ENCODE measurements at regions not wholly inside any gene's neighbourhood (a gene's known extent, or its start where the extent isn't known, plus 50 kb on each side); places are given as distances from the start of the nearest gene placed in this dataset.
"Not testable (repeated sequence)": the region's sequence is repeated elsewhere in the genome, so short reads cannot be mapped to it uniquely, and the experiment has no call there.

DNA sequence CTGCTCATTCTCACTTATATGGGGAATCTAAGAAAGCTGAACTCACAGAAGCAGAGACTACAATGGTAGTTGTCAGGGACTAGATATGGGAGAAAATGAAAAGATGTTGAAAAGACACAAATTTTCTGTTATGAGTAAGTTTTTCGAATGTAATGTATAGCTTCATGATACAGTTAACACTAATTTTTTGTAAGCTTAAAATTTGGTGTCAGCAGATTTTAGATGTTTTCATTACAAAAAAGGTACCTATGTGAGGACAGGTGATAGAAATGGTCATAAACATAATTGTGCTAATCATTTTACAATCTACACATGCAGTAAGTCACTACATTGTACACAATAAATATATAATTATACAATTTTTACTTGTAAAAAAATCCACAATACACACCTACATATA is 286.6 kb downstream of the ZNF33B start:
- no peak for DNase-seq

GRCh38 chr10:42336593-42337337 is 301.6 kb downstream of the ZNF33B start:
- DNase-seq: not testable (repeated sequence)

GRCh38 chr10:42335653-42336296 is 302.6 kb downstream of the ZNF33B start:
- not testable (repeated sequence) for DNase-seq

- DNase-seq: no peak
Observed at GRCh38 chr10:42304341-42304740, 334.0 kb downstream of the ZNF33B start.

DNA sequence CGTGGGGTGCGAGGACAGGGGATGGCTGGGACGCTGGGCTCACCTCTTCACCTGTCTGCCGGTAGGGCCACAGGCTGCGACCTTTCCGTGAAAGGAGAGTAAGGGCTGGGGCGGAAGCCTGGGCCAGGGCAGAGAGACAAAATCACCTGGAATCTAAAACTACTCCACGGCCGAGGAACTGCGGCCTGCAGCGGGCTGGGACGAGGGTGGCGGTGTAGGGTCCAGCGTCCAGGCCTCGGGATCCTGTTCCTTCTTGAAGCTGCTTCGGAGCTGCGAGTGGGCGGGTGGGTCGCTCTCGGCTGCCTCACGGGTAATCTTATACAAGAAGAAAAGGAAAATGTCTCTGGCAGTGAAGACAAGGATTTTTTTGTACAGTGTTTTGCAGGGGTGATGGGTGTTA is 356.5 kb downstream of the ZNF33B start:
- DNase-seq: not testable (repeated sequence)

DNA sequence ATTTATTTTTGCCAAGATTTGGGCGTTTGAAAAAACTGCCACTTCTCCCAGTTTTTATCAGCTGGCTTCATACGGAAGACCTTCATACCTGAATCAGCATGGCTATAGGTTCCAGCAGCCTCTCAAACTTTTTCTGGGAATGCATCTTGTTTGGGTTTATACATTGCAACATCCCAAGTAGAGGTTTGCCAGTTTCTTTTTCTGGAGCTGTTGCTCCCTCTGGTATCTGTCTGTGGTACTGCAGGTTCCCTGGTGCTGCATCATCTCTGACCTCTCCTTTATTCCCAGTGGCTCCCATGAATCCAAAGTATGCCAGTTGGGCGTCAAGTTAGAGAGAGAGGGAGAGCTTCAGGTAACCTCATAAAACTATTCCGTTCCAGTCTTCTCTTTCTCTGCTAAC is 368.6 kb downstream of the ZNF33B start:
- not testable (repeated sequence) for DNase-seq

DNA sequence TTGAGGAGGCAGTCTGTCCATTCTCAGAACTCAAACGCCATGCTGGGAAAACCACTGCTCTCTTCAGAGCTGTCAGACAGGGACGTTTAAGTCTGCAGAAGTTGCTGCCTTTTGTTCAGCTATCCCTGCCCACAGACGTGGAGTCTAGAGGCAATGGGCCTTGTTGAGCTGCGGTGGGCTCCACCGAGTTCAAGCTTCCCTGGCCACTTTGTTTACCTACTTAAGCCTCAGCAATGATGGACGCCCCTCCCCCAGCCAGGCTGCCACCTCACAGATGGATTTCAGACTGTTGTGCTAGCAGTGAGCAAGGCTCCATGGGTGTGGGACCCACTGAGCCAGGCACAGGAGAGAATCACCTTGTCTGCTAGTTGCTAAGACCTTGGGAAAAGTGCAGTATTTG is 375.1 kb downstream of the ZNF33B start:
- DNase-seq: not testable (repeated sequence)

DNA sequence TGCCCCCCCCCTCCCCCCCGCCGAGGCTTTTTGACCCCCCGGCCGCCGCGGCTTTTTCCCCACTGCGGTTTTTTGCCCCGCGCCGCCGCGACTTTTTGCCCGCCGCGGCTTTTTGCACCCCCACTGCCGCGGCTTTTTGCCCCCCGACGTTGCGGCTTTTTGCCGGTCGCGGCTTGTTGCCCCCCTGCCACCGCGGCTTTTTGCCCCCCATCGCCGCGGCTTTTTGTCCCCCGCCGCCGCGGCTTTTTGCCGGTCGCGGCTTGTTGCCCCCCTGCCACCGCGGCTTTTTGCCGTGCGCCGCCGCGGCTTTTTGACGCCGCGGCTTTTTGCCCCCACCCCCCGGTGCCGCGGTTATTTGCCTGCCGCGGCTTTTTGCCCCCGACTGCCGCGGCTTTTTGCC is 395.4 kb downstream of the ZNF33B start:
- DNase-seq: not testable (repeated sequence)

DNA sequence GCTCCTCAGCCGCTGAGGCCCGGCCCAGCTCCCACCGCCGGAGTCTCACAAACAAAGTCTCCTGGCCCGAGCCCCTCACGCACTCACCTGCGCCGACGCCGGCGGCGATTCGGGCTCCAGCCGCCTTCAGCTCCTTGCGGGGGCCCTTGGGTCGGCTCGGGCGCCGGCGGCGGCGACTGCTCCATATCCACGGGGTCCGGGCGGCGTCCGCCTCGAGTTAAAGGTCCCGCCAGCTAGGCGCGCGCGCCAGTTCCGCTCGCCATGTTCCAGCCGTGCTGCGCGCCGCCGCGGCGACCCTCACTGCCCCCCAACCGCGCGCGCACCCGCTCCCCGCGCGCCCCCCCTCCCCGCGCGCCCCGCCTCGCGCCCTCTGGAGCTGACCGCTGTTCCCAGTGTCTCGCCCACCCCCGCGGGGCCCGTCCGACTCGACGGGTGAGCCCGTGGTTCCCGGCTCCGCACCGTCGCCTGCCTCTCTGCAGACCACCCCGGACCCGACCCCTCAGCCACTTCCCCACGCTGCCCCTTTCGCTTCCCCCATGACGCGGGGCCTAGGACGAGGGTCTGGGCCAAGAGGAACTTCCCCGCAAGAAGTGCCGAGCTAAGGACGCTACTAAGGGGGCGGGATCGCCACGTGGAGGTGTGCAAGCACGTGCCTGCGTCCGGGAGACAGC is 396.1 kb downstream of the ZNF33B start:
- no peak for DNase-seq

DNA sequence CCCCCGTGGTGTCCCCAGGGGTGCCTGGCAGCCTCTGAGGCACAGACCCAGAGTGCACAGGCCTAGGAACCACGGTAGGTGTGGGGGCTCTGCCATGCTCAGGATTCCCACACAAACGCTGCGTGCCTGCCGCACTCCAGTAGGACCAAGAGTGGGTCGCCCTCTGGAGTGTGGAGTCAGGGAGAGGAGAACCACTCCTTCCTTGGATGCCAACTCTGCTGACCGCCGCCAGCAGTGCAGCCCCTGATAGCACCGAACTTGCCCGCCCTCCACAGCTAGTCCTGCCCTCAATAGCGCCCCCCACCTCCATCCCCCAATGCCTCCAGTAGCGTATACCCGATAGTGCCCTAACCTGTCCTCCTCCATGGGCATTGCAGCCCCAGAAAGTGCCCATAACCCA is 402.0 kb downstream of the ZNF33B start:
- not testable (repeated sequence) for DNase-seq

DNA sequence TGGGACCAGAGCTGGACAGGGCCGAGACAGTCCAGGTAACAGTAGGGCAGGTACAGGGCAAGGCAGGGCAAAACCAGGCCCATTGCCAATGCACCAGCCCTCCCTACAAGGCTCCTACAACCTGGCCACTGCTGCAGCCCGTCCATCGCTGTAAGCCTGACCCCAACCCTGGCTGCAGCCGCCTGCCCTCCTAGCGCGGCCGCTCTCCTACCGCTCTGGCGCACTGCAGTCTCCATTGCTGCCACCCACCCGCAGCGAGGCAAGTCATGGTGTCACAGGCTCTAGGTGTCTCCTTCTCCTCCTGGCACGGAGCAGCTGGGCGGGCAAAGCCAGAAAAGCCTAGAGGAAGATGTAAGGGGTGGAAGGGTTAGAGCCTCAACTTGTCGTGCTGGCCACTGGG is 402.6 kb downstream of the ZNF33B start:
- DNase-seq: not testable (repeated sequence)

- DNase-seq: not testable (repeated sequence)
Observed at GRCh38 chr10:42235241-42235640, 403.1 kb downstream of the ZNF33B start.

DNA sequence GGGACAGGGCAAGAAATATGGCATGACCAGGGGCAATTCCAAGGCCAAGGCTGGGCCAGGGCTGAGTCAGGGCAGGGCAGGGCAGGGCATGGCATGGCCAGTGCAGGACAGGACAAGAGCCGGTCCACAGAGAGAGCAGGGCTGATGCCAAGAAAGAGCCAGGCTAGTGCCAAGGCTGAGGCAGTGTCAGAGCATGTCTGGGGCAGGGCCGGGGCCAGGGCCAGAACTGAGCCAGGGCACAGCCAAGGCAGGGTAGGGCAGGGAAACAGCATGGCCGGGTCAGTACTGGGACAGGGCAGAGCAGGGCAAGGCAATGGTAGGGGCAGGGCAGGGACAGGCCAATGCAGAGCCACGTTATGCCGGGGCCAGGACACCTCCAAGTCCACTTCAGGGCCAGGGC is 403.9 kb downstream of the ZNF33B start:
- DNase-seq: not testable (repeated sequence)

DNA sequence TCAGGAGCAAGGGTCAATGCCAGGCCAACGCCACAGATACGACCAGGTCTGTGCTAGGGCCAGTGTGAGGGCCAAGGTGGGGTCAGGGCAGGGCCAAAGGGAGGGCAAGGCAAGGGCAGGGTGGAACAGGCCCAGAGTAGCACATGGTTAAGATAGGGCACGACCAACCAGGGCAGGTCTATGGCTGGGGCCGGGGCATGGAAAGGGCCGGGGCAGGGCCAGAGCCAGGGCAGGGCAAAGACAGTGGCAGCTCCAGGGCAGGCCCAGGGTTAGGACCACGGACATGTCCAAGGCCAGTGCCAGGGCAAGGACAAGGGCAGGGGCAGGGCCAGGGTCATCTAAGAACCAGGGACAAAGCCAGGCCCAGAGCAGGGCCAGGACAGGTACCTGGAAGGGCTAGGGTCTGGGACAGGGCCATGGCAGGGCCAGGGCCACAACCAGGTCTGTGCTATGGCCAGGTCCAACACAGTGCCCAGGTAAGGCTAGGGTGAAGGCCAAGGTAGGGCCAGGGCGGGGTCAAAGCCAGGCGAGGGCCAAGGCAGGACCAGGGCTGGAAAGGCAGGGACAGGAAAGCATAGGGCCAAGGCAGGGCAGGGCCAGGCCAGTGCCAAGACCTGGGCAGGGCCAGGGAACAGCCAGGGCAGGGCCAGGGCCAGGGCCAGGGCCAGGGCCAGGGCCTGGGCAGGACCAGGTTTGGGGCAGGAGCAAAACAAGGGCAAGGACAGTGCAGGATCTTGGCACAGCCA is 404.7 kb downstream of the ZNF33B start:
- DNase-seq: not testable (repeated sequence)

DNA sequence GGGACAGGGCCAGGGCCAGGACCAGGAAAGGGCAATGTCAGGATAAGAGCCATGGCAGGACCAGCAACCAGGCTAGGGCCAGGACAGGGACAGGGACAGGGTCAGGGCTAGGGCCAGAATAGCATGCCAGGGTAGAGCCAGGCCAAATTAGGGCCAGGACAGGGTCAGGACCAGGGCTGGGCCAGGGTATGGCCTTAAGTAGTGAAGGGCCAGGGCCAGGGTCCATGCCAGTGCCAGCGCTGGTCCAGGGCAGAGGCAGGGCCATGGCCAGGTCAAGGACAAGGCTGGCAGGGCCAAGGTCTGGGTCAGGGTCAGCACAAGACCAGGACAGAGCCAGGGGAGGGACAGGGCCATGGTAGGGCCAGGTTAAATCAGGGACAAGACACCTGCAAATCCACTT is 405.4 kb downstream of the ZNF33B start:
- not testable (repeated sequence) for DNase-seq

GRCh38 chr10:42230812-42231211 is 407.6 kb downstream of the ZNF33B start:
- DNase-seq: not testable (repeated sequence)

- not testable (repeated sequence) for DNase-seq
Observed at GRCh38 chr10:42230115-42230514, 408.3 kb downstream of the ZNF33B start.

DNA sequence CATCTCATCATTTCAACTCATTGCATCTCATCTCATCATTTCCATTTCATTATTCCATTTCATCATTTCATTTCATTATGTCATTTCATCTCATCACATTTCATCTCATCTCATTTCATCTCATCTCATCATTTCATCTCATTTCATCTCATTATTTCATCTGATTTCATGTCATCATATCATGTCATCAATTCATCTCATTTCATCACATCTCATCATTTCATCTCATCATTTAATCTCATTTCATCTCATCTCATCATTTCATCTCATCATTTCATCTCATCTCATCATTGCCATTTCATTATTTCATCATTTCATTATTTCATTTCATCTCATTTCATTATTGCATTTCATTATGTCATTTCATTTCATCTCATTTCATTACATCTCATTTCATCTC is 410.5 kb downstream of the ZNF33B start:
- not testable (repeated sequence) for DNase-seq

DNA sequence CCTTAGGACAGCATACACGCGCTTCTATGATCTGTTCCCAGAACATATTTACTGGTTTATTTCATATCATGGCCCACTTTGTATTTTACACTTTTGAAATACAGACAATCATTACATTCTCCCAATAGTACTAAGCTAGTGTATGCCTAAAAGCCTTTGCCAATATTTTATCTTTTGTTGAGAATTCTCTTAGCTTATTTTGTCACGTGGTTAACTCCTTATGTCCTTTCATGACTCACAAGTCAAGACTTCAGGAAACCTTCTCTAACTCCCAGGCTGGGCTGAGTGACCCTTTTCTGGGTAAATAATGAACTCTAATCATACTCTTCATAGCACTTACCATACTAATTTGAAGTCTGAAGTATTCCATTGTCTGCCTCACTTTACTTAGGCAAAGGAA is 444.8 kb downstream of the ZNF33B start:
- DNase-seq: not testable (repeated sequence)

DNA sequence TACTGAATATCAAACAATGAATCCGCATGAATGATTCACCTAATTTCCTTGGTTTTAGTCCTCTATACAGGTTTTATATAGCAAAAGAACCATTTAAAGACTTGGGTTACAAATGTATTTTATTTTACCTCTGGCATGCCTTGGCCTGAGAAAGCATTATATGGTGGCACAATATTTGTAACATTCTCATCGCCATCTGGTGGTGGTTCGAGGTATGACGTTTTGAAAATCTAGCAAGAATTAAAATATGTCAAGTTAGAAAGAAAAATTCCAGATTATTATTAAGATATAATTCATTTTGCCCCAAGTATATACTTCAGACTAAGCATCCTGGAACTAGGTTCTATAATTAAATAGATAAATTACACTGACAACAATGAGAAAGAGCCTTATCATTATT is 445.9 kb downstream of the ZNF33B start:
- peak; percentile 49 for DNase-seq

DNA sequence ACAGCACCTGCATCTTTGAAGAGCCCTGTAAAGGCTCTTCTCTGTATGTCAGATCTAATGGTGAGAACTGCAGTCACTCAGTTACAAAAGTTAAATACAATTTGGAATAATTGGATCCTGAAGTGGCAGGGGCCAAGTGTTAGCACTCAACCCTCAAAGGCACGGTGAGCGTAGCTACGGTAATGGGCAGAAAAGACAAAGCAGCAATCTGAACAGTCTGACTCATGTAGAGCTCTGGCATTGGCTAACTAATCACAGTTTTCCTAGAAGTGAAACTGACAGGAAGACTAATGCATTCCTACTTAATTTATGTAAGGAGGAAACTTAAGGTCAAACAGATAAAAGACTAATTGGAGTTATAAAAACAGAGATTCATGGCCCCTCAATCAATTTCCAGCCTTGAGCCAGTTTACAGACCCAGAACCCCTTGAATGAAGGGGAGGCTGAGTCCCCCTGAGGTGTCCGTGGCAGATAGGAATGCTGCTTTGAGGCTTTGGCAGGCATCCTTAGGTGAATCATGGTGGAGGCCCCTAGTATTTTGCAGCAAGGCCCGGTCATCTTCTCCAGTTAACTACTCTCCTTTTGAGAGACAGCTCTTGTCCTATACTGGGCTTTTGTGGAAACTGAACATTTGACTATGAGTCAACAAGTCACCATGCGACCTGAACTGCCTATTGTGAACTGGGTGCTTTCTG is 450.7 kb downstream of the ZNF33B start:
- DNase-seq: not testable (repeated sequence)

Measured in dermis blood vessel endothelial cell (primary cell).